A549 (cell line): ENCODE measurements at regions not wholly inside any gene's neighbourhood (a gene's known extent, or its start where the extent isn't known, plus 50 kb on each side); places are given as distances from the start of the nearest gene placed in this dataset.

Experiments used
- ATAC-seq, 2 experiments: fragments of 200-7000 bp in 1 of 2; fragments of >200 bp in 1 of 2; cut with Nextera tagmentation in 1 of 2; cut with Tn5 transposase in 1 of 2; 3 replicates each; pipeline versions ENCODE4 v1.8.0 to v1.9.1; 2018 to 2020; ENCODE audit warnings: mild to moderate bottlenecking in 1 of 2, moderate library complexity in 1 of 2
- CTCF ChIA-PET: fragments of 300-600 bp; sonication (Branson Sonifier 250); formaldehyde crosslinking; extraction: SDS; loops from one replicate; lab custom pipeline; 2021; ENCODE audit warnings: antibody characterized with exemption, inconsistent platforms; lab: Yijun Ruan, JAX
- POLR2A ChIA-PET: fragments of 350-600 bp; formaldehyde crosslinking; extraction: SDS; loops from one replicate; lab custom pipeline; 2021; ENCODE audit warnings: antibody characterized with exemption, inconsistent platforms; lab: Yijun Ruan, JAX
- DNase-seq, 2 experiments: peaks; one replicate each; pipeline versions ENCODE4 v3.0.0 to v3.0.0-alpha.2; 2011 to 2016; ENCODE audit warnings: low read depth in 1 of 2, low spot score in 1 of 2
- FAIRE-seq: peaks from 2 replicates; lab custom pipeline; 2011; peaks lifted over from hg19 to GRCh38; lab: Jason Lieb, UNC
- H3K27ac ChIP-seq, 2 experiments: fragments of >200 bp; sonication (Bioruptor Twin); formaldehyde crosslinking; 3 replicates each; pipeline ENCODE4 v1.5.1; 2016 to 2017
- H3K4me1 ChIP-seq: fragments of >200 bp; sonication (Bioruptor Twin); formaldehyde crosslinking; 3 replicates; pipeline ENCODE4 v1.6.1; 2016
- H3K4me2 ChIP-seq: fragments of >200 bp; sonication (Bioruptor Twin); formaldehyde crosslinking; 3 replicates; pipeline ENCODE4 v1.6.1; 2016
- H3K4me3 ChIP-seq: fragments of >200 bp; sonication (Bioruptor Twin); formaldehyde crosslinking; 3 replicates; pipeline ENCODE4 v1.5.1; 2016
- H3K9me3 ChIP-seq: fragments of >200 bp; sonication (Bioruptor Twin); formaldehyde crosslinking; 3 replicates; pipeline ENCODE4 v1.6.1; 2016
- ATOH8 ChIP-seq: fragments of 250-450 bp; sonication (Bioruptor Pico); IDR thresholded peaks from 2 replicates; pipeline ENCODE4 v1.5.0; 2020; ENCODE audit warnings: low read depth, mild to moderate bottlenecking, moderate library complexity
- CBX2 ChIP-seq: fragments of 200-600 bp; sonication (generic); IDR thresholded peaks from 2 replicates; pipeline ENCODE4 v1.6.1; 2016; ENCODE audit warnings: low read depth, mild to moderate bottlenecking, borderline replicate concordance
- CBX8 ChIP-seq: fragments of 200-600 bp; sonication (generic); IDR thresholded peaks from 2 replicates; pipeline ENCODE4 v1.6.1; 2016
- CTCF ChIP-seq: fragments of >200 bp; sonication (Bioruptor Twin); formaldehyde crosslinking; IDR thresholded peaks from 3 replicates; pipeline ENCODE4 v1.5.1; 2016
- ESRRA ChIP-seq: fragments of 150-350 bp; IDR thresholded peaks from 2 replicates; pipeline ENCODE4 v1.6.1; 2014; ENCODE audit warnings: mild to moderate bottlenecking, low read length, borderline replicate concordance
- FOSL2 ChIP-seq, 2 experiments: fragments of 450-650 bp in 1 of 2; fragments of >200 bp in 1 of 2; sonication (Bioruptor Twin) in 1 of 2; formaldehyde crosslinking; IDR thresholded peaks; 2 replicates each; pipeline versions ENCODE4 v1.5.0 to v1.6.1; 2016 to 2020; ENCODE audit warnings: mild to moderate bottlenecking in 1 of 2, moderate library complexity in 1 of 2
- GATA3 ChIP-seq: IDR thresholded peaks from 2 replicates; pipeline ENCODE4 v1.6.1; 2012; ENCODE audit warnings: borderline replicate concordance
- HDAC2 ChIP-seq: fragments of 200-600 bp; sonication (generic); IDR thresholded peaks from 2 replicates; pipeline ENCODE4 v1.6.1; 2016
- HES2 ChIP-seq: fragments of >200 bp; sonication (Bioruptor Twin); formaldehyde crosslinking; IDR thresholded peaks from 2 replicates; pipeline ENCODE4 v1.6.1; 2016
- KDM1A ChIP-seq: fragments of 200-600 bp; sonication (generic); IDR thresholded peaks from 2 replicates; pipeline ENCODE4 v1.6.1; 2016; ENCODE audit warnings: low read depth, mild to moderate bottlenecking
- KDM5A ChIP-seq: fragments of 200-600 bp; sonication (generic); IDR thresholded peaks from 2 replicates; pipeline ENCODE4 v1.6.1; 2016; ENCODE audit warnings: antibody characterized with exemption, mild to moderate bottlenecking
- MAFK ChIP-seq: fragments of 450-650 bp; IDR thresholded peaks from 2 replicates; pipeline ENCODE4 v1.6.1; 2014; ENCODE audit not compliant: partially characterized antibody
- NPAS2 ChIP-seq: fragments of 250-450 bp; sonication (Bioruptor Pico); IDR thresholded peaks from 2 replicates; pipeline ENCODE4 v1.8.0; 2022; ENCODE audit warnings: mild to moderate bottlenecking, moderate library complexity, borderline replicate concordance
- POLR2A ChIP-seq: IDR thresholded peaks from 2 replicates; pipeline ENCODE4 v1.6.1; 2012; ENCODE audit warnings: mild to moderate bottlenecking, low read length
- RNF2 ChIP-seq: fragments of 200-600 bp; sonication (generic); IDR thresholded peaks from 2 replicates; pipeline ENCODE4 v1.6.1; 2016; ENCODE audit warnings: low read depth, mild to moderate bottlenecking, antibody characterized with exemption, moderate library complexity, borderline replicate concordance
- SMC3 ChIP-seq: fragments of >200 bp; sonication (Bioruptor Twin); formaldehyde crosslinking; IDR thresholded peaks from 3 replicates; pipeline ENCODE4 v1.6.1; 2018; ENCODE audit warnings: inconsistent platforms
- TFCP2L1 ChIP-seq: fragments of 250-450 bp; sonication (Bioruptor Pico); IDR thresholded peaks from 2 replicates; pipeline ENCODE4 v1.5.0; 2021; ENCODE audit warnings: mild to moderate bottlenecking
- ZC3H11A ChIP-seq: fragments of 450-650 bp; IDR thresholded peaks from 2 replicates; pipeline ENCODE4 v1.6.1; 2014; ENCODE audit warnings: antibody characterized with exemption, mild to moderate bottlenecking
- ZFP36 ChIP-seq: fragments of 450-650 bp; IDR thresholded peaks from 2 replicates; pipeline ENCODE4 v1.6.1; 2014; ENCODE audit warnings: borderline replicate concordance; ENCODE audit not compliant: partially characterized antibody
- ZSCAN20 ChIP-seq: fragments of 250-450 bp; sonication (Bioruptor Pico); IDR thresholded peaks from 2 replicates; pipeline ENCODE4 v1.8.0; 2022; ENCODE audit warnings: mild to moderate bottlenecking, moderate library complexity
- WGBS: methylation state at CpG from one replicate; pipeline ENCODE4 v1.1.6; 2017; ENCODE audit errors: missing lambda C conversion rate; 5-methylcytosine and 5-hydroxymethylcytosine counted together
- TF ChIP-seq, protein P1 (sequence below): fragments of >200 bp; sonication (Bioruptor Twin); formaldehyde crosslinking; IDR thresholded peaks from 3 replicates; pipeline ENCODE4 v1.6.1; 2016
- TF ChIP-seq, protein P2 (sequence below): IDR thresholded peaks from 2 replicates; pipeline ENCODE4 v1.6.1; 2012
- TF ChIP-seq, protein P3 (sequence below): fragments of 250-450 bp; sonication (Bioruptor Pico); IDR thresholded peaks from 2 replicates; pipeline ENCODE4 v1.5.0; 2021; ENCODE audit warnings: mild to moderate bottlenecking, moderate library complexity, borderline replicate concordance
- TF ChIP-seq, protein P4 (sequence below): fragments of 200-600 bp; sonication (generic); IDR thresholded peaks from 2 replicates; pipeline ENCODE4 v1.6.1; 2016; ENCODE audit warnings: antibody characterized with exemption, mild to moderate bottlenecking, moderate library complexity

GRCh38 chr1:4557949-4558348 is 96.5 kb upstream of the AJAP1 start:
- Histone ChIP-seq H3K9me3 (no peaks in the 10 kb centered on the region), H3K4me2 (no peak overlapping the region), H3K27ac (no peak overlapping the region), H3K4me1 (no peaks in the 10 kb centered on the region), H3K4me3 (no peak overlapping the region)
- FAIRE-seq (no peak), DNase-seq (no peak), ATAC-seq (no peak)
- POLR2A ChIA-PET = no interaction called here
- 23% methylated on average over 5 of the region's 5 CpGs for WGBS
- CTCF ChIA-PET = no interaction called here
- TF ChIP-seq NPAS2 = no peak
- TF ChIP-seq HDAC2 = no peak
- no peak for TF ChIP-seq CBX8
- TF ChIP-seq ESRRA = no peak
- no peak for TF ChIP-seq MAFK
- TF ChIP-seq, protein P1, sequence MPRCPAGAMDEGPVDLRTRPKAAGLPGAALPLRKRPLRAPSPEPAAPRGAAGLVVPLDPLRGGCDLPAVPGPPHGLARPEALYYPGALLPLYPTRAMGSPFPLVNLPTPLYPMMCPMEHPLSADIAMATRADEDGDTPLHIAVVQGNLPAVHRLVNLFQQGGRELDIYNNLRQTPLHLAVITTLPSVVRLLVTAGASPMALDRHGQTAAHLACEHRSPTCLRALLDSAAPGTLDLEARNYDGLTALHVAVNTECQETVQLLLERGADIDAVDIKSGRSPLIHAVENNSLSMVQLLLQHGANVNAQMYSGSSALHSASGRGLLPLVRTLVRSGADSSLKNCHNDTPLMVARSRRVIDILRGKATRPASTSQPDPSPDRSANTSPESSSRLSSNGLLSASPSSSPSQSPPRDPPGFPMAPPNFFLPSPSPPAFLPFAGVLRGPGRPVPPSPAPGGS = no peak
- TF ChIP-seq ZFP36 = no peak
- TF ChIP-seq SMC3 = no peak
- no peak for TF ChIP-seq ATOH8
- no peak for TF ChIP-seq RNF2
- TF ChIP-seq KDM5A = no peak
- TF ChIP-seq POLR2A = no peak
- TF ChIP-seq, protein P2, sequence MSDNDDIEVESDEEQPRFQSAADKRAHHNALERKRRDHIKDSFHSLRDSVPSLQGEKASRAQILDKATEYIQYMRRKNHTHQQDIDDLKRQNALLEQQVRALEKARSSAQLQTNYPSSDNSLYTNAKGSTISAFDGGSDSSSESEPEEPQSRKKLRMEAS = no peak
- no peak for TF ChIP-seq HES2
- no peak for TF ChIP-seq CBX2
- TF ChIP-seq ZSCAN20 (CRISPR knock-in tag) = no peak
- no peak for TF ChIP-seq GATA3
- no peak for TF ChIP-seq KDM1A
- TF ChIP-seq TFCP2L1 (CRISPR knock-in tag) = no peak
- TF ChIP-seq, protein P3, sequence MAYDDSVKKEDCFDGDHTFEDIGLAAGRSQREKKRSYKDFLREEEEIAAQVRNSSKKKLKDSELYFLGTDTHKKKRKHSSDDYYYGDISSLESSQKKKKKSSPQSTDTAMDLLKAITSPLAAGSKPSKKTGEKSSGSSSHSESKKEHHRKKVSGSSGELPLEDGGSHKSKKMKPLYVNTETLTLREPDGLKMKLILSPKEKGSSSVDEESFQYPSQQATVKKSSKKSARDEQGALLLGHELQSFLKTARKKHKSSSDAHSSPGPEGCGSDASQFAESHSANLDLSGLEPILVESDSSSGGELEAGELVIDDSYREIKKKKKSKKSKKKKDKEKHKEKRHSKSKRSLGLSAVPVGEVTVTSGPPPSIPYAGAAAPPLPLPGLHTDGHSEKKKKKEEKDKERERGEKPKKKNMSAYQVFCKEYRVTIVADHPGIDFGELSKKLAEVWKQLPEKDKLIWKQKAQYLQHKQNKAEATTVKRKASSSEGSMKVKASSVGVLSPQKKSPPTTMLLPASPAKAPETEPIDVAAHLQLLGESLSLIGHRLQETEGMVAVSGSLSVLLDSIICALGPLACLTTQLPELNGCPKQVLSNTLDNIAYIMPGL (CRISPR knock-in tag) = no peak

DNA sequence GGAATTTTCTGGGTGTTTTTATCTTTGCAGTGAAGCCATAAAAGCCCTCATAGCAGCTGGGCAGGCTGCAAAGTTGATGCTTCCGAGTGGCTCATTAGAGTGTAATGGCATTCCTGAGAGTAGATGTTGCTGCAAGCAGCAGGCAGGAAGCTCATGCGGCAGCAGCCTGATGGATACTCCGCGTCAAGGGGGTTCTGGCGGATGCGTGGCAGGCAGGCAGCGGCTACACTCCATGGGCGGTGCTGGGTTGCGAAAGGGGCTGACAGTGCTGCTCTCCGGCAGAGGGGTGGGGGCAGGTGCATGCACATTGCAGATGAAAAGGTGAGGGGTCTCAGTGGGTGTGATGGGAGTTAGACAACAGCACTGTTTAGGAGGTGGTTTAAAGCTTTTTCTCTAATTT is 93.2 kb upstream of the AJAP1 start:
- FAIRE-seq (no peak), ATAC-seq (no peak), DNase-seq (no peak)
- CTCF ChIA-PET = no interaction called here
- POLR2A ChIA-PET = no interaction called here
- Histone ChIP-seq H3K4me1 (no peaks in the 10 kb centered on the region), H3K4me2 (no peak overlapping the region), H3K4me3 (no peak overlapping the region), H3K27ac (no peak overlapping the region), H3K9me3 (no peaks in the 10 kb centered on the region)
- no peak for TF ChIP-seq GATA3
- TF ChIP-seq ZC3H11A = no peak
- no peak for TF ChIP-seq FOSL2 (IDR thresholded peaks at IDR 0.05)
- no peak for TF ChIP-seq FOSL2 (CRISPR knock-in tag; IDR thresholded peaks at IDR 0.05)
- TF ChIP-seq, protein P4, sequence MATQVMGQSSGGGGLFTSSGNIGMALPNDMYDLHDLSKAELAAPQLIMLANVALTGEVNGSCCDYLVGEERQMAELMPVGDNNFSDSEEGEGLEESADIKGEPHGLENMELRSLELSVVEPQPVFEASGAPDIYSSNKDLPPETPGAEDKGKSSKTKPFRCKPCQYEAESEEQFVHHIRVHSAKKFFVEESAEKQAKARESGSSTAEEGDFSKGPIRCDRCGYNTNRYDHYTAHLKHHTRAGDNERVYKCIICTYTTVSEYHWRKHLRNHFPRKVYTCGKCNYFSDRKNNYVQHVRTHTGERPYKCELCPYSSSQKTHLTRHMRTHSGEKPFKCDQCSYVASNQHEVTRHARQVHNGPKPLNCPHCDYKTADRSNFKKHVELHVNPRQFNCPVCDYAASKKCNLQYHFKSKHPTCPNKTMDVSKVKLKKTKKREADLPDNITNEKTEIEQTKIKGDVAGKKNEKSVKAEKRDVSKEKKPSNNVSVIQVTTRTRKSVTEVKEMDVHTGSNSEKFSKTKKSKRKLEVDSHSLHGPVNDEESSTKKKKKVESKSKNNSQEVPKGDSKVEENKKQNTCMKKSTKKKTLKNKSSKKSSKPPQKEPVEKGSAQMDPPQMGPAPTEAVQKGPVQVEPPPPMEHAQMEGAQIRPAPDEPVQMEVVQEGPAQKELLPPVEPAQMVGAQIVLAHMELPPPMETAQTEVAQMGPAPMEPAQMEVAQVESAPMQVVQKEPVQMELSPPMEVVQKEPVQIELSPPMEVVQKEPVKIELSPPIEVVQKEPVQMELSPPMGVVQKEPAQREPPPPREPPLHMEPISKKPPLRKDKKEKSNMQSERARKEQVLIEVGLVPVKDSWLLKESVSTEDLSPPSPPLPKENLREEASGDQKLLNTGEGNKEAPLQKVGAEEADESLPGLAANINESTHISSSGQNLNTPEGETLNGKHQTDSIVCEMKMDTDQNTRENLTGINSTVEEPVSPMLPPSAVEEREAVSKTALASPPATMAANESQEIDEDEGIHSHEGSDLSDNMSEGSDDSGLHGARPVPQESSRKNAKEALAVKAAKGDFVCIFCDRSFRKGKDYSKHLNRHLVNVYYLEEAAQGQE = no peak
- no peak for TF ChIP-seq CTCF
- WGBS = 14% methylated on average over 1 of the region's 10 CpGs
